AML-193 (cell line): ENCODE measurements at regions not wholly inside any gene's neighbourhood (a gene's known extent, or its start where the extent isn't known, plus 50 kb on each side); places are given as distances from the start of the nearest gene placed in this dataset.
"Not testable (repeated sequence)": the region's sequence is repeated elsewhere in the genome, so short reads cannot be mapped to it uniquely, and the experiment has no call there.

Source experiments
- DNase-seq, 2 experiments: peaks; one replicate each; lab custom pipeline; 2025; lab: John Stamatoyannopoulos, UW

- no peak for DNase-seq
Observed at GRCh38 chr12:78269620-78270019, 438.9 kb downstream of the NAV3 start.

GRCh38 chr12:78271546-78271945 lies 440.9 kb downstream of the NAV3 start:
- no peak for DNase-seq

- no peak for DNase-seq
Observed at GRCh38 chr12:78275886-78276285, 445.2 kb downstream of the NAV3 start.

GRCh38 chr12:78278706-78279190 lies 448.1 kb downstream of the NAV3 start:
- DNase-seq = no peak

- no peak for DNase-seq
Observed at GRCh38 chr12:78279567-78279966, 448.9 kb downstream of the NAV3 start.

GRCh38 chr12:78281102-78281501 lies 450.4 kb downstream of the NAV3 start:
- not testable (repeated sequence) for DNase-seq

GRCh38 chr12:78284417-78284816 lies 453.7 kb downstream of the NAV3 start:
- no peak for DNase-seq

GRCh38 chr12:78290606-78291345 lies 460.1 kb downstream of the NAV3 start:
- DNase-seq = no peak

- DNase-seq = no peak
Observed at GRCh38 chr12:78293059-78293686, 462.5 kb downstream of the NAV3 start.

- DNase-seq = not testable (repeated sequence)
Observed at GRCh38 chr12:78301282-78301681, 470.6 kb downstream of the NAV3 start.

GRCh38 chr12:78305808-78306207 lies 475.1 kb downstream of the NAV3 start:
- DNase-seq = no peak

GRCh38 chr12:78306236-78306635 lies 475.5 kb downstream of the NAV3 start:
- no peak for DNase-seq

- DNase-seq = no peak
Observed at GRCh38 chr12:78308701-78309100, 478.0 kb downstream of the NAV3 start.

GRCh38 chr12:78315028-78315427 lies 484.3 kb downstream of the NAV3 start:
- DNase-seq = no peak

GRCh38 chr12:78316136-78316535 lies 485.4 kb downstream of the NAV3 start:
- DNase-seq = no peak

GRCh38 chr12:78316631-78317468 lies 486.2 kb downstream of the NAV3 start:
- no peak for DNase-seq

GRCh38 chr12:78321696-78322095 lies 491.0 kb downstream of the NAV3 start:
- no peak for DNase-seq

- no peak for DNase-seq
Observed at GRCh38 chr12:78323226-78323625, 492.5 kb downstream of the NAV3 start.

- DNase-seq = no peak
Observed at GRCh38 chr12:78324234-78324633, 493.5 kb downstream of the NAV3 start.

GRCh38 chr12:78328524-78328923 lies 497.8 kb downstream of the NAV3 start:
- DNase-seq = no peak

GRCh38 chr12:78330131-78330530 lies 499.4 kb downstream of the NAV3 start:
- no peak for DNase-seq

- no peak for DNase-seq
Observed at GRCh38 chr12:78331181-78331580, 500.5 kb downstream of the NAV3 start.

GRCh38 chr12:78331753-78332152 lies 501.1 kb downstream of the NAV3 start:
- DNase-seq = no peak
